Jurkat, Clone E6-1 (cell line): ENCODE measurements at regions not wholly inside any gene's neighbourhood (a gene's known extent, or its start where the extent isn't known, plus 50 kb on each side); places are given as distances from the start of the nearest gene placed in this dataset.

Experiments used
- DNase-seq: peaks from one replicate; pipeline ENCODE4 v3.0.0-alpha.2; 2011; ENCODE audit warnings: low read depth, low spot score
- H3K4me3 ChIP-seq: 2 replicates; pipeline ENCODE4 v1.5.1; 2011; ENCODE audit warnings: mild to moderate bottlenecking, low read length, control low read depth, moderate library complexity

GRCh38 chr15:98131924-98132323, 171.4 kb downstream of the ARRDC4 start:
- DNase-seq, result no peak
- no peak overlapping the region for H3K4me3 ChIP-seq

DNA sequence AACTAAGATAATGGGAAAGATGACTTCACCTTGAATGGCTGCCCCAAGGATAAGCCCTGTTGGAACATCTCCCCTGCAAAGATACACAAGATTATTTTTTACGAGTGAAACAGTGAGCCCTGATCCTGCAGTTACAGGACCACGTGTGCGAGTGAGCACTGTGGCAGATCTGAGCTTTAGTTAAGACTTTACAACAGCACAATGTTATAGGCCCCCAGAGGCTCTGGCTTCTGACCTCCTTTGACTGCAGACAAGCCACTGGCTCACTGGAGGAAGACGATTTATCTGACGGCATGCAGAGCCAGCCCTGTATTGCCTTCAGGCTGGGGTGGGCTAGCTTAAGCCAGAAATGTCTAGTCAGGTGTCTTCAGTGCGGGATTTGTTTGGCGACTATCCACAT, 174.4 kb downstream of the ARRDC4 start:
- H3K4me3 ChIP-seq, result no peak overlapping the region
- no peak for DNase-seq

- peak; percentile 46 for DNase-seq
- no peak overlapping the region for H3K4me3 ChIP-seq
Observed at GRCh38 chr15:98138910-98139309, 178.4 kb downstream of the ARRDC4 start.

GRCh38 chr15:98139337-98139736, 178.8 kb downstream of the ARRDC4 start:
- peak; percentile 57 for DNase-seq
- H3K4me3 ChIP-seq, result no peak overlapping the region

DNA sequence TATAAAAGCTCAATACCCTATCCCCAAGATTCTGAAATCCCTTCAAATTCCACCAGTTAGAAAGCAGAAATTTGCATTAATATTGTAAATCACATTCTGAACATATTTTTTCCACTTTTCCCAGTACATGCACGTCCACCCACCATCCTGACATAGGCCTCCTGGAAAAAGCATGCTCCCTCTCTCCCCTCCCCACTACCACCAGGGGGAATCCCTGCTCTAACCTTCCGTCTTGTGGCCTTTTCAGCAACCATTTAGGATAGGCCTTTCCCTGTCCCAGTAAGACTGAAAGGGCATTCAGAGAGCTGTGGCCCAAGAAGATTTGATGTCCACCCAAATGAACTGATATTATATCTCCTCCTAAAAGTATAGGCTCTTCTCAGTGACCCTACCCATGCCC, 182.1 kb downstream of the ARRDC4 start:
- DNase-seq, result no peak
- no peak overlapping the region for H3K4me3 ChIP-seq

DNA sequence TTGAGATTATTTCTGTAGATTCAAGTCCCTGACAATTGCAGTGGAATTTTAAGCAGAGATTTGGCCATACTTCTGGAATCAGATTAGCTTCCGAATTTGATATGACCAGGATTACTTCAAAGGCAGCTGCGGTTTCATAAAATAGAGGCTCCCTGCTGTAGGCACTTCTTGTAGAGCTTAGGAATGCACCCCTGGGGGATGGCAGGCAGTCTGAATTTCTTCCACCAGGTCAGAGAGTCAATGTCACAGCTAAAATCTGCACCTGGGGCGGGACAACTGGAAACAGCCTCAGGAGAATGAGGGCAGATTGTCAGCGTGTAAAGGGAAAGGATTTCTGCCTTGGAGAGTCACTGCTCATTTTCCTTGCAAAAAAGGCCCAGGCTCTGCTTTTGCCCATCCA, 182.6 kb downstream of the ARRDC4 start:
- H3K4me3 ChIP-seq, result no peak overlapping the region
- no peak for DNase-seq

- no peak for DNase-seq
- H3K4me3 ChIP-seq, result no peak overlapping the region
Observed at GRCh38 chr15:98144388-98144787, 183.9 kb downstream of the ARRDC4 start.

- no peak for DNase-seq
- no peak overlapping the region for H3K4me3 ChIP-seq
Observed at GRCh38 chr15:98146031-98146820, 185.7 kb downstream of the ARRDC4 start.

DNA sequence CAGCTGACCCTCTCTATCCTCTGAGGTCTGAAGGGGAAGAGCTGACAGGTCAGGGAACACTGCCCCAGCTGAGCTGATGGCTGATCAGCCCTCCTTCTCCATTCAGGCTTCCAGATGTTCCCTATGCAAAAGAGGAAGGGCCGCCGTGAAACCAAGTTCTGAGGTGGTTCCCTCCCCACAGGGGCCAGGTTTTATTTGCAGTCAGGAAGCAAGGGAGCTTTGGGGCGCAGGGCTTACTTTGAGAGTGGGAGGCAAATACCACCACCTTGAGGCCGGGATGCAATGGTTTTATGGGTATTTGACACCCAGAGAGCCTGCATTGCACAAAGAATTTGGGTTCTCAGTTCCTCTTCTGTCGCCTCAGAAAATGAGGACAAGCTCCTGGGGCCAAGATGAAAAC, 186.9 kb downstream of the ARRDC4 start:
- H3K4me3 ChIP-seq, result no peak overlapping the region
- no peak for DNase-seq

GRCh38 chr15:98150084-98150483, 189.6 kb downstream of the ARRDC4 start:
- H3K4me3 ChIP-seq, result no peak overlapping the region
- no peak for DNase-seq

DNA sequence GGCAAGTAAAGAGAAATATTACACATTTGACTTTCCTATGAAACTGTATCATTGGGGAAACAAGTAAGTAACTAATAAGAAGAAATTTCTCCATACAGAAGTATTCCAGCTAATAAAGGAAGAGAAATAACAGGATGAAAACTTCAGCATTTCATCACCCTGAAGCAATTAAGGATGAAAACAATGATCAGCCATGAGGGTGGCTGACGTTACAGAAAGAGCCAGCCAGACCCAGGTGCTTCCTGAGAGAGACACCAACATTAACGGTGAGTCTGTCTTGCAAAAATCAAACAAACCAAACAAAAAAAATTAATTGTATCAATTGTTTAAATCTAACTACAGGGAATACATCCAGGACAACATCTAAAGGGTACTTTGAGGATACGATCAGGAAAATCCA, 190.0 kb downstream of the ARRDC4 start:
- DNase-seq, result peak; percentile 68
- H3K4me3 ChIP-seq, result peak overlapping the region; percentile 15

DNA sequence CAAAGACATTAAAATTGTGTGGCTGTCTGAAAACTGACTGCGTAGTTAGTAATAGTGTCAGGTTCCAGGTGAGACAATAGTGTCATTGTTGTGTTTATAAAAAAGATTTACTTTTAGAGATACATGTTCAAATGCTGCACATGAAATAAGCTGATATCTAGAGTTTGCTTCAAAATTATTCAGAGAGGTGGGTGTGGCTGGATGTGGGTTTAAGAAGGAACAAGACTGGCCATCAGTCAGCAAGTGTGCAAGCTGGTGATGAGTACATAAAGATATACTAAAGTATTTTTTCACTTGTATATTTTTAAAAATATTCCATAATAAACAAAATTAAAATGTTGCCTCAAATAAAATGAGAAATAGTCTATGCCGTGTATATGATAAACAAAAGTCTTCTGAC, 190.6 kb downstream of the ARRDC4 start:
- DNase-seq, result no peak
- H3K4me3 ChIP-seq, result no peak overlapping the region

DNA sequence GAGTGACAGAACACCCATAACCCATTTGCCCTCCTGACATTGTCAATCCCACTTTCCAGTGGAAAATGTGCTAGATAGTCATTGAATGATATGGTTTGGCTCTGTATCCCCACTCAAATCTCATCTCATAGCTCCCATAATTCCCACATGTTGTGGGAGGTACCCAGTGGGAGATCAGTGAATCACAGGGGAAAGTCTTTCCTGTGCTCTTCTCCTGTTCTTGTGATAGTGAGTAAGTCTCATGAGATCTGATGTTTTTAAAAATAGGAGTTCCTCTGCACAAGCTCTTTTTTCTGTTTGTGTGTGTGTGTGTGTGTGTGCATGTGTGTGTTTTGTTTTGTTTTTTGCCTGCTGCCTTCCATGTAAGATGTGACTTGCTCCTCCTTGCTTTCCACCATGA, 191.7 kb downstream of the ARRDC4 start:
- H3K4me3 ChIP-seq, result no peak overlapping the region
- DNase-seq, result no peak

- DNase-seq, result no peak
- no peak overlapping the region for H3K4me3 ChIP-seq
Observed at GRCh38 chr15:98154863-98155262, 194.4 kb downstream of the ARRDC4 start.

- no peak for DNase-seq
- no peak overlapping the region for H3K4me3 ChIP-seq
Observed at GRCh38 chr15:98155356-98155755, 194.9 kb downstream of the ARRDC4 start.

DNA sequence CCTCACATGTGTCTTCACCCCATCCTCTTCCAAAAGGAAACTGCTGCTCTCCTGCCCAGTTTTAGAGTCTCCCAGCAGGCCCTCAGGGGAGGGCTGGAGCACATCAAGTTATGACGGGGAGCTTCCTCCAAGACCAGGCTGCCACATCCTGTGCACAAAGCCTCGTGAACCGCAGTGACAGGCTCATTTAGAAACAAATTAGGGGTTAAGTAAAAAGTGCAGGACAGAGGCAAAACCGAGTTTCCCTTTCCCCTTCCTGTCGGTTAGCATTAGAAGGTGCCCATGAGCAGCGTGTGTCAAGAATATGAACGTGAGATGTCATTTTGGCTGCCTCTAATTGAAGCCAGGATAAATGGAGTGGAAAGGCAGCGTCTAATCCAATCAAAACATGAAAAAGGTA, 199.7 kb downstream of the ARRDC4 start:
- DNase-seq, result peak; percentile 93
- peak overlapping the region; percentile 4 for H3K4me3 ChIP-seq

DNA sequence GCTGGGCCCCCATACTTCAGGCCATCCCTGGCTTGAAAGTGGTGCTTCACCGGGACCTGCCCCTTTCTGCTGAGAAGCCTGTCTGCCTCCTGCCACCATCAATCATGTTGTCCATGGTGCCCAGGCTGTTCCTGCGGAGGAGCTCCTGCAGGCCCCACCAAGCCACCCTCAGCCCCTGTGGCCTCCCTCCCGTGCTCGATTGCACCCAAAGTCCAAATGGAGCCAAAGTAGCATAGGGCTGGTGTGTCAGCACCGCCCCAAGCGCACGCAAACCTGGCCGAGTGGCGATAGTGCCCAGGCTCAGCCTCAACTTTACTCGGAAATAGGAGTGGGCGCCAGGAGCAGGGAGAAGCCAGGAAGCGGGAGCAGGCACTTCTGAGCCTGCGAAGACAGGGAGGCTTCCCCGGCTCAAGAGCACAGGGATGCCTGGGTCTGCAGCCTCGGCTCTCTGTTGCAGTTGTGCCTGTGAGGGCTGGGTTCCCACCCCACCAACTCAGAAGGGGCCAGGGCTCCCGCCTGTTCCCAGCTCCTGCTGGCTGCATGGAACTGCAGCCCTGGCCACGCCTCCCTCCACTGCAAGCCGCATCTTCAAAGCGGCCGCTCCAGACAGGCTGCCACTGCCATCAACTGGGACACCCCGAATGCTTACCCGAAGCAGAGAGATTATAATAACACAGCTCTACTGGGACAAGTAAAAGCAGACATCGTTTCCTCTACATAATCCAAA, 203.0 kb downstream of the ARRDC4 start:
- H3K4me3 ChIP-seq, result no peak overlapping the region
- DNase-seq, result no peak

DNA sequence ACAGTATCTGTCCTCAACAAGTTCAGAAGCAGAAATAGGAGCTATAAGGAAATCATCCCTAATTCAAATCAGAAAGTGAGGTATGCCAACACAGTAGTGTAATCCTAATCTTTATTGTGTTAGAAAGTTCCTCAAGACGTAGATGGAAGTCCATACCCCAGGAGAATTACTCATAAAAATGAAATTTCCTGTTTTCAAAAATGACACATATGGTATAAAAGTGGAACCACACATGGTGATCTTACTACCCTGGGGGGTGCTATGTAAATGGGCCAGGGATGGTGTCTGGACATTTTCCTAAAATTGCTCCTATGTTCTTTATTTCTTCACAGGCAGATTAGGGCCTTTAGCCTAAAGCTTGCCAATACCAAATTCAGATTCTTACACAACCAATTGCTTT, 204.1 kb downstream of the ARRDC4 start:
- no peak for DNase-seq
- H3K4me3 ChIP-seq, result no peak overlapping the region

GRCh38 chr15:98164986-98165385, 204.5 kb downstream of the ARRDC4 start:
- no peak overlapping the region for H3K4me3 ChIP-seq
- no peak for DNase-seq

GRCh38 chr15:98167722-98168268, 207.3 kb downstream of the ARRDC4 start:
- no peak overlapping the region for H3K4me3 ChIP-seq
- no peak for DNase-seq
